ENCODE measurements at regions not wholly inside any gene's neighbourhood (a gene's known extent, or its start where the extent isn't known, plus 50 kb on each side); places are given as distances from the start of the nearest gene placed in this dataset.

- no peak overlapping the region for H3K4me3 ChIP-seq (ENCODE audit: low read depth, low read length, poor library complexity, severe bottlenecking)
- no peaks in the 10 kb centered on the region for H3F3A ChIP-seq (ENCODE audit: insufficient read depth, low read length)
- H3K4me2 ChIP-seq (ENCODE audit: low read length): no peak overlapping the region
- H3K27me3 ChIP-seq (ENCODE audit: insufficient read depth, low read length): no peaks in the 10 kb centered on the region
- H3K9me3 ChIP-seq (ENCODE audit: low read length): no peaks in the 10 kb centered on the region
- no peaks in the 10 kb centered on the region for H3K36me3 ChIP-seq (ENCODE audit: insufficient read depth, low read length)
- no peaks in the 10 kb centered on the region for H4K20me1 ChIP-seq (ENCODE audit: insufficient read depth, low read length)
- TF ChIP-seq EZH2 (IDR thresholded peaks at IDR 0.05; ENCODE audit: borderline replicate concordance, low read length): no peak
- TF ChIP-seq CTCF (IDR thresholded peaks at IDR 0.05; ENCODE audit: low read length): no peak
- H3K9ac ChIP-seq (ENCODE audit: low read length): no peak overlapping the region
- no peaks in the 10 kb centered on the region for H3K4me1 ChIP-seq (ENCODE audit: insufficient read depth, low read length, severe bottlenecking)
- no peaks in the 10 kb centered on the region for H3K79me2 ChIP-seq (ENCODE audit: insufficient read depth, low read length)
- H3K27ac ChIP-seq (ENCODE audit: low read depth, low read length, poor library complexity, severe bottlenecking): no peak overlapping the region
- H3K9me2 ChIP-seq (ENCODE audit: low read depth, low read length): no peaks in the 10 kb centered on the region
- H2AFZ ChIP-seq (ENCODE audit: low read length): no peak overlapping the region
Measured at GRCh38 chr16:35363510-35363909, 1904.1 kb downstream of the TP53TG3F start.

- H3K4me2 ChIP-seq (ENCODE audit: low read length): no peak overlapping the region
- H3K27ac ChIP-seq (ENCODE audit: low read depth, low read length, poor library complexity, severe bottlenecking): no peak overlapping the region
- TF ChIP-seq EZH2 (IDR thresholded peaks at IDR 0.05; ENCODE audit: borderline replicate concordance, low read length): no peak
- no peak for TF ChIP-seq CTCF (IDR thresholded peaks at IDR 0.05; ENCODE audit: low read length)
- H4K20me1 ChIP-seq (ENCODE audit: insufficient read depth, low read length): no peaks in the 10 kb centered on the region
- H3K27me3 ChIP-seq (ENCODE audit: insufficient read depth, low read length): no peaks in the 10 kb centered on the region
- no peaks in the 10 kb centered on the region for H3K36me3 ChIP-seq (ENCODE audit: insufficient read depth, low read length)
- no peaks in the 10 kb centered on the region for H3K9me2 ChIP-seq (ENCODE audit: low read depth, low read length)
- no peaks in the 10 kb centered on the region for H3K79me2 ChIP-seq (ENCODE audit: insufficient read depth, low read length)
- H2AFZ ChIP-seq (ENCODE audit: low read length): no peak overlapping the region
- no peak overlapping the region for H3K4me3 ChIP-seq (ENCODE audit: low read depth, low read length, poor library complexity, severe bottlenecking)
- no peaks in the 10 kb centered on the region for H3F3A ChIP-seq (ENCODE audit: insufficient read depth, low read length)
- H3K9ac ChIP-seq (ENCODE audit: low read length): no peak overlapping the region
- H3K9me3 ChIP-seq (ENCODE audit: low read length): no peaks in the 10 kb centered on the region
- H3K4me1 ChIP-seq (ENCODE audit: insufficient read depth, low read length, severe bottlenecking): no peaks in the 10 kb centered on the region
Measured at GRCh38 chr16:35364263-35364662, 1904.9 kb downstream of the TP53TG3F start.

GRCh38 chr16:35365675-35366074 is 1906.3 kb downstream of the TP53TG3F start:
- TF ChIP-seq CTCF (IDR thresholded peaks at IDR 0.05; ENCODE audit: low read length) (no peak), EZH2 (IDR thresholded peaks at IDR 0.05; ENCODE audit: borderline replicate concordance, low read length) (no peak)
- H3K4me1 ChIP-seq (ENCODE audit: insufficient read depth, low read length, severe bottlenecking): no peaks in the 10 kb centered on the region
- no peaks in the 10 kb centered on the region for H4K20me1 ChIP-seq (ENCODE audit: insufficient read depth, low read length)
- H3K9ac ChIP-seq (ENCODE audit: low read length): no peak overlapping the region
- H3K4me3 ChIP-seq (ENCODE audit: low read depth, low read length, poor library complexity, severe bottlenecking): no peak overlapping the region
- H3K27ac ChIP-seq (ENCODE audit: low read depth, low read length, poor library complexity, severe bottlenecking): no peak overlapping the region
- H3K9me2 ChIP-seq (ENCODE audit: low read depth, low read length): no peaks in the 10 kb centered on the region
- H3F3A ChIP-seq (ENCODE audit: insufficient read depth, low read length): no peaks in the 10 kb centered on the region
- no peaks in the 10 kb centered on the region for H3K79me2 ChIP-seq (ENCODE audit: insufficient read depth, low read length)
- no peak overlapping the region for H3K4me2 ChIP-seq (ENCODE audit: low read length)
- no peaks in the 10 kb centered on the region for H3K36me3 ChIP-seq (ENCODE audit: insufficient read depth, low read length)
- H3K27me3 ChIP-seq (ENCODE audit: insufficient read depth, low read length): no peaks in the 10 kb centered on the region
- no peaks in the 10 kb centered on the region for H3K9me3 ChIP-seq (ENCODE audit: low read length)
- no peak overlapping the region for H2AFZ ChIP-seq (ENCODE audit: low read length)

Measured in OCI-LY1 (cell line).